ENCODE measurements at regions not wholly inside any gene's neighbourhood (a gene's known extent, or its start where the extent isn't known, plus 50 kb on each side); places are given as distances from the start of the nearest gene placed in this dataset.

DNA sequence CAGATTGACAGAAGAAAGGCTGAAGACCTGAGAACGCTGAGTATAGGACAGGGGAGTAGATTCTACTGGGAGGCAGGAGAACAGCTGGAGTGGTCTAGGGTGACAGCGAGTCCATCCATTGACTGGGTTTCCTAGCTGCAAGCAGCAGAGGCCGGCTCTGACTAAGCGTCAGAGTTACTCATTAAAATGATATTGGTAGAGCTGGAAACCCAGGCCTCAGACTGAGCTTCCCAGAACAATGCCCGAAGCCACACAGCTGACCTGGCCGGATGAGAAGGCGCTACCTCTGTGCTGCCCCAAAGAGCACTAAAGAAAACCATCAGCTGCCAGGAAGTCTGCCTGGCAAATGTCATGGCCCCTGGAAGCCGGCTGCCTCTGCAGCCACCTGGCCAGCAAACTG is 78.5 kb upstream of the FZD10 start:
- TF ChIP-seq POLR2AphosphoS5 (IDR thresholded peaks at IDR 0.05) = no peak
- no peak for TF ChIP-seq POLR2A (IDR thresholded peaks at IDR 0.05)
- TF ChIP-seq, protein P1, sequence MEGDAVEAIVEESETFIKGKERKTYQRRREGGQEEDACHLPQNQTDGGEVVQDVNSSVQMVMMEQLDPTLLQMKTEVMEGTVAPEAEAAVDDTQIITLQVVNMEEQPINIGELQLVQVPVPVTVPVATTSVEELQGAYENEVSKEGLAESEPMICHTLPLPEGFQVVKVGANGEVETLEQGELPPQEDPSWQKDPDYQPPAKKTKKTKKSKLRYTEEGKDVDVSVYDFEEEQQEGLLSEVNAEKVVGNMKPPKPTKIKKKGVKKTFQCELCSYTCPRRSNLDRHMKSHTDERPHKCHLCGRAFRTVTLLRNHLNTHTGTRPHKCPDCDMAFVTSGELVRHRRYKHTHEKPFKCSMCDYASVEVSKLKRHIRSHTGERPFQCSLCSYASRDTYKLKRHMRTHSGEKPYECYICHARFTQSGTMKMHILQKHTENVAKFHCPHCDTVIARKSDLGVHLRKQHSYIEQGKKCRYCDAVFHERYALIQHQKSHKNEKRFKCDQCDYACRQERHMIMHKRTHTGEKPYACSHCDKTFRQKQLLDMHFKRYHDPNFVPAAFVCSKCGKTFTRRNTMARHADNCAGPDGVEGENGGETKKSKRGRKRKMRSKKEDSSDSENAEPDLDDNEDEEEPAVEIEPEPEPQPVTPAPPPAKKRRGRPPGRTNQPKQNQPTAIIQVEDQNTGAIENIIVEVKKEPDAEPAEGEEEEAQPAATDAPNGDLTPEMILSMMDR (IDR thresholded peaks at IDR 0.05) = no peak
